Neural cell (in vitro differentiated cells): ENCODE measurements at regions not wholly inside any gene's neighbourhood (a gene's known extent, or its start where the extent isn't known, plus 50 kb on each side); places are given as distances from the start of the nearest gene placed in this dataset.

Source experiments
- H2AFZ ChIP-seq: fragments of 200-600, 300-800 bp; sonication (generic), shearing (Covaris generic); 2 replicates; pipeline ENCODE4 v1.6.0; 2014; ENCODE audit warnings: low read depth, mild to moderate bottlenecking, antibody characterized with exemption, low read length, moderate library complexity
- H3F3A ChIP-seq: fragments of 200-600 bp; shearing (Covaris generic); 2 replicates; pipeline ENCODE4 v1.6.1; 2016; ENCODE audit warnings: mild to moderate bottlenecking, moderate library complexity, mixed read lengths, antibody characterized with exemption, low read length; ENCODE audit not compliant: insufficient read depth, poor library complexity, severe bottlenecking
- H3K27ac ChIP-seq: fragments of 200-600, 300-800 bp; sonication (generic), shearing (Covaris generic); 2 replicates; pipeline ENCODE4 v1.5.1; 2014; ENCODE audit warnings: mild to moderate bottlenecking, low read length, moderate library complexity
- H3K27me3 ChIP-seq: fragments of 300-800, 200-600 bp; sonication (generic), shearing (Covaris generic); 2 replicates; pipeline ENCODE4 v1.6.0; 2014; ENCODE audit warnings: mild to moderate bottlenecking, low read depth, low read length, moderate library complexity; ENCODE audit not compliant: insufficient read depth
- H3K36me3 ChIP-seq: fragments of 300-800, 200-600 bp; sonication (generic), shearing (Covaris generic); 2 replicates; pipeline ENCODE4 v1.5.1; 2014; ENCODE audit warnings: mild to moderate bottlenecking, antibody characterized with exemption, low read length, moderate library complexity; ENCODE audit not compliant: insufficient read depth
- H3K4me2 ChIP-seq: fragments of 300-800, 200-600 bp; sonication (generic), shearing (Covaris generic); 2 replicates; pipeline ENCODE4 v1.6.0; 2014; ENCODE audit warnings: mild to moderate bottlenecking, low read length
- H3K4me3 ChIP-seq: fragments of 300-800, 200-600 bp; sonication (generic), shearing (Covaris generic); 2 replicates; pipeline ENCODE4 v1.5.1; 2014; ENCODE audit warnings: mild to moderate bottlenecking, low read length, moderate library complexity
- H3K79me2 ChIP-seq: fragments of 200-600 bp; shearing (Covaris generic); replicated peaks from 2 replicates; pipeline ENCODE4 v1.6.0; 2014; ENCODE audit warnings: mild to moderate bottlenecking, low read length, moderate library complexity; ENCODE audit not compliant: insufficient read depth
- H3K9ac ChIP-seq: fragments of 300-800, 200-600 bp; sonication (generic), shearing (Covaris generic); 2 replicates; pipeline ENCODE4 v1.6.1; 2016; ENCODE audit warnings: mild to moderate bottlenecking, low read length, mixed read lengths
- H3K9me2 ChIP-seq: fragments of 200-600 bp; shearing (Covaris generic); 2 replicates; pipeline ENCODE4 v1.6.1; 2016; ENCODE audit warnings: mild to moderate bottlenecking, low read length, mixed read lengths; ENCODE audit not compliant: insufficient read depth
- H3K9me3 ChIP-seq: fragments of 200-600, 300-800 bp; sonication (generic), shearing (Covaris generic); 2 replicates; pipeline ENCODE4 v1.6.1; 2016; ENCODE audit warnings: mild to moderate bottlenecking, mixed run types, low read length, moderate library complexity, mixed read lengths
- H4K20me1 ChIP-seq: fragments of 200-600 bp; shearing (Covaris generic); 2 replicates; pipeline ENCODE4 v1.6.1; 2016; ENCODE audit warnings: mild to moderate bottlenecking, mixed run types; ENCODE audit not compliant: insufficient read depth
- CTCF ChIP-seq: fragments of 450-650 bp; IDR thresholded peaks from 2 replicates; pipeline ENCODE4 v1.5.1; 2014; ENCODE audit warnings: antibody characterized with exemption, mild to moderate bottlenecking, moderate library complexity; ENCODE audit not compliant: poor library complexity, severe bottlenecking
- EZH2 ChIP-seq: fragments of 200-600, 300-800 bp; shearing (Covaris generic), sonication (generic); IDR thresholded peaks from 2 replicates; pipeline ENCODE4 v1.6.1; 2014; ENCODE audit warnings: antibody characterized with exemption, low read length, borderline replicate concordance, mild to moderate bottlenecking; ENCODE audit not compliant: insufficient read depth, poor library complexity, severe bottlenecking
- MXI1 ChIP-seq: fragments of 450-650 bp; conservative IDR thresholded peaks from 2 replicates; pipeline ENCODE4 v1.6.1; 2014; ENCODE audit warnings: antibody characterized with exemption, mild to moderate bottlenecking; ENCODE audit not compliant: poor library complexity, severe bottlenecking
- POLR2AphosphoS5 ChIP-seq: IDR thresholded peaks from 2 replicates; pipeline ENCODE4 v1.6.1; 2012
- RAD21 ChIP-seq: fragments of 450-650 bp; conservative IDR thresholded peaks from 2 replicates; pipeline ENCODE4 v1.6.1; 2014; ENCODE audit warnings: antibody characterized with exemption, mild to moderate bottlenecking, moderate library complexity
- SMC3 ChIP-seq: fragments of 450-650 bp; conservative IDR thresholded peaks from 2 replicates; pipeline ENCODE4 v1.6.1; 2014; ENCODE audit warnings: antibody characterized with exemption, mild to moderate bottlenecking, moderate library complexity; ENCODE audit not compliant: poor library complexity
- TAF1 ChIP-seq: IDR thresholded peaks from 2 replicates; pipeline ENCODE4 v1.6.1; 2012; ENCODE audit warnings: low read depth
- TF ChIP-seq, protein P1 (sequence below): IDR thresholded peaks from 2 replicates; pipeline ENCODE4 v1.6.1; 2012; ENCODE audit warnings: borderline replicate concordance

DNA sequence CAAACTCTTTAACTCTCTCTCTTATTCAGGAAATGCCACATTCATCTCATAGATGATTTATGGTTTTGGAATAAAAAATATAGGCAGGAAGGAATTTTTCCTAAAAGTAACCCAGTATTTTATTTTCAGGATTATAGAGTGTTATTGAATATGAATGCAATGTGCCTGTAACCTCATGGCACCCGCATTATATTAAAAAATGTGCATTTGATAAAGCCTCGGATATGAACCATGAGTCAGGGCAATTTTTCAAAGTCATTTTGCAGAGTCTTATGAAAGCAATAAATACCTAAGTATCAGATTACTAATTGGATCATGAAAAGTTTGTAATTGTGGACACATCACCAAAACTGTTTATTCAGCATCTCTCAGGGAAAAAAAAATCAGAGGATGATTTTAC lies 573.8 kb downstream of the TSN start:
- Histone ChIP-seq H2AFZ (no peak overlapping the region), H3K36me3 (no peaks in the 10 kb centered on the region), H3K27me3 (no peaks in the 10 kb centered on the region), H3K4me2 (no peak overlapping the region), H3F3A (no peaks in the 10 kb centered on the region), H4K20me1 (no peaks in the 10 kb centered on the region), H3K9me2 (no peaks in the 10 kb centered on the region), H3K9me3 (no peaks in the 10 kb centered on the region), H3K9ac (no peak overlapping the region), H3K4me3 (no peak overlapping the region), H3K27ac (no peak overlapping the region), H3K79me2 (no peaks in the 10 kb centered on the region)
- TF ChIP-seq MXI1, result no peak
- no peak for TF ChIP-seq CTCF
- no peak for TF ChIP-seq TAF1
- no peak for TF ChIP-seq SMC3
- TF ChIP-seq, protein P1, sequence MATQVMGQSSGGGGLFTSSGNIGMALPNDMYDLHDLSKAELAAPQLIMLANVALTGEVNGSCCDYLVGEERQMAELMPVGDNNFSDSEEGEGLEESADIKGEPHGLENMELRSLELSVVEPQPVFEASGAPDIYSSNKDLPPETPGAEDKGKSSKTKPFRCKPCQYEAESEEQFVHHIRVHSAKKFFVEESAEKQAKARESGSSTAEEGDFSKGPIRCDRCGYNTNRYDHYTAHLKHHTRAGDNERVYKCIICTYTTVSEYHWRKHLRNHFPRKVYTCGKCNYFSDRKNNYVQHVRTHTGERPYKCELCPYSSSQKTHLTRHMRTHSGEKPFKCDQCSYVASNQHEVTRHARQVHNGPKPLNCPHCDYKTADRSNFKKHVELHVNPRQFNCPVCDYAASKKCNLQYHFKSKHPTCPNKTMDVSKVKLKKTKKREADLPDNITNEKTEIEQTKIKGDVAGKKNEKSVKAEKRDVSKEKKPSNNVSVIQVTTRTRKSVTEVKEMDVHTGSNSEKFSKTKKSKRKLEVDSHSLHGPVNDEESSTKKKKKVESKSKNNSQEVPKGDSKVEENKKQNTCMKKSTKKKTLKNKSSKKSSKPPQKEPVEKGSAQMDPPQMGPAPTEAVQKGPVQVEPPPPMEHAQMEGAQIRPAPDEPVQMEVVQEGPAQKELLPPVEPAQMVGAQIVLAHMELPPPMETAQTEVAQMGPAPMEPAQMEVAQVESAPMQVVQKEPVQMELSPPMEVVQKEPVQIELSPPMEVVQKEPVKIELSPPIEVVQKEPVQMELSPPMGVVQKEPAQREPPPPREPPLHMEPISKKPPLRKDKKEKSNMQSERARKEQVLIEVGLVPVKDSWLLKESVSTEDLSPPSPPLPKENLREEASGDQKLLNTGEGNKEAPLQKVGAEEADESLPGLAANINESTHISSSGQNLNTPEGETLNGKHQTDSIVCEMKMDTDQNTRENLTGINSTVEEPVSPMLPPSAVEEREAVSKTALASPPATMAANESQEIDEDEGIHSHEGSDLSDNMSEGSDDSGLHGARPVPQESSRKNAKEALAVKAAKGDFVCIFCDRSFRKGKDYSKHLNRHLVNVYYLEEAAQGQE, result no peak
- TF ChIP-seq RAD21, result no peak
- no peak for TF ChIP-seq POLR2AphosphoS5

DNA sequence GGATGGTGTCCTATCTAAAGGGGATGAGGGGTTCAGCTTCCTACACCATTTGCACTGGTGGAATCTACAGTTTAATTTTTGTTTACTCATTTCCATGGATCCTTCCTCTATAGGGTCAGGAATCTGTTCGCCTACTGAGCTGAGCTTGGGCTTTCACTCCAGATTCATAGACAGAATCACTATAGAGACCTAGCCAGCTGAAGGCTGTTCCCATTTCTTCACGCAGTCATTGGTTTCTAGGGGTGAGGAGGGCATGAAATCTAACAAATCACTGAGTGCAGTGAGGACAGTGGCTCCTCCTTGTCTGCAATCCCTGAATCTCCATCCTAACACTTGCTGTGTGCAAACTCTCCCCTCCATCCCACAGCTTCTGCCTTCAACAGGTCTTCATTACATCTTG lies 578.5 kb downstream of the TSN start:
- no peaks in the 10 kb centered on the region for H3K9me3 ChIP-seq
- no peaks in the 10 kb centered on the region for H3K27me3 ChIP-seq
- TF ChIP-seq CTCF (no peak), SMC3 (no peak), POLR2AphosphoS5 (no peak)
- H3K9me2 ChIP-seq, result no peaks in the 10 kb centered on the region
- H3K27ac ChIP-seq, result no peak overlapping the region
- H3F3A ChIP-seq, result no peaks in the 10 kb centered on the region
- H3K79me2 ChIP-seq, result no peaks in the 10 kb centered on the region
- H3K36me3 ChIP-seq, result no peaks in the 10 kb centered on the region
- no peaks in the 10 kb centered on the region for H4K20me1 ChIP-seq
- H2AFZ ChIP-seq, result no peak overlapping the region
- H3K4me3 ChIP-seq, result no peak overlapping the region
- H3K9ac ChIP-seq, result no peak overlapping the region
- no peak overlapping the region for H3K4me2 ChIP-seq

DNA sequence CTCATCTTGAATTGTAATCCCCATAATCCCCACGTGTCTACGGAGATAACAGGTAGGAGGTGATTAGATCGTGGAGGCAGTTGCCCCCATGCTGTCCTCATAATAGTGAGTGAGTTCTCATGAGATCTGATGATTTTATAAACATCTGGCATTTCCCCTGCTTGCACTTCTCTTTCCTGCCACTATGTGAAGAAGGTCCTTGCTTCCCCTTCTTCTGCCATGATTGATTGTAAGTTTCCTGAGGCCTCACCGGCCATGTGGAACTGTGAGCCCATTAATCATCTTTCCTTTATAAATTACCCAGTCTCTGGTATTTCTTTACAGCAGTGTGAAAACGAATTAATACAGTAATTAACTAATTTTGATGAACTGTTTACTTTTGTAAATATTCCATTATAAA lies 582.5 kb downstream of the TSN start:
- Histone ChIP-seq H2AFZ (no peak overlapping the region), H3K27me3 (no peaks in the 10 kb centered on the region), H3K27ac (no peak overlapping the region), H4K20me1 (no peaks in the 10 kb centered on the region), H3K79me2 (no peaks in the 10 kb centered on the region), H3K4me2 (no peak overlapping the region), H3F3A (no peaks in the 10 kb centered on the region), H3K36me3 (no peaks in the 10 kb centered on the region), H3K9me2 (no peaks in the 10 kb centered on the region), H3K9me3 (no peaks in the 10 kb centered on the region), H3K4me3 (no peak overlapping the region), H3K9ac (no peak overlapping the region)
- TF ChIP-seq MXI1 (no peak), RAD21 (no peak), SMC3 (no peak), EZH2 (no peak), CTCF (no peak)
- TF ChIP-seq, protein P1, result no peak
